HS-27A (cell line): ENCODE measurements at regions not wholly inside any gene's neighbourhood (a gene's known extent, or its start where the extent isn't known, plus 50 kb on each side); places are given as distances from the start of the nearest gene placed in this dataset.

Experiments used
- DNase-seq: peaks from one replicate; pipeline ENCODE4 v3.0.0-alpha.2; 2012; ENCODE audit warnings: low read depth, missing footprints

GRCh38 chr14:80378084-80378690, 166.9 kb upstream of the DIO2 start:
- no peak for DNase-seq

DNA sequence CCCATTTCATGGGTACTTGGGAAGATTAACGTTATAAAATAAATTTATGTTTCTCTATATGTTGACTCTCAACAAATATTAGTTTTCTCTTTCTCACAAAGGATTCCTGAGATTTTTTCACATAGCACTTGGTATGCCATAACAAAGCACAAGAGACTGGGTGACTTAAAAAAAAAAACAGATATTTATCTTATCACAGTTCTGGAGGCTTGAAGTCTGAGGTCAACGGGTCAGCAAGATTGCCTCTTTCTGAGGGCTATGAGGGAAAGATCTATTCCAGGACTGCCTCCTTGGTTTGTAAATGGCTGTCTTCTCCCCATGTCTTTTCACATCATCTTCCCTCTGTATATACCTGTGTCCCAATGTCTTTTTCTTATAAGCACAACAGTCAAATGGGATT, 153.5 kb upstream of the DIO2 start:
- DNase-seq, result no peak

- no peak for DNase-seq
Observed at GRCh38 chr14:80364274-80364673, 153.0 kb upstream of the DIO2 start.

GRCh38 chr14:80358112-80358511, 146.8 kb upstream of the DIO2 start:
- DNase-seq, result no peak

DNA sequence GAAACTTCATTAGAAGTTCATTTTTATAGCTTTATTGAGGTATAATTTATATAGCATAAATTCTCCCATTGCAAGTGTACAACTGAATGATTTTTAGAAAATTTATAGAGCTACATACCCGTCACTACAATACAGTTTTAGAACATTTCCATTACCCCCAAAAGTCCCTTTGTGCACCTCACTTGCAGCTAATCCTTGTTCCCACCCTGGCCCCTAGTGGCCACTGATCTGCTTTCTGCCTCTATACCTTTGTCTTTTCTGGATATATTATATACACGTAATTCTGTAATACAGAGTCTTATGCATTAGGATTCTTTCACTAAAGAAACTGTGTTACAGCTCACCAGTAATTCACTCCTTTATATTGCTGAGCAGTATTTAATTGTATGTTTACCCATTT, 145.1 kb upstream of the DIO2 start:
- DNase-seq, result no peak

DNA sequence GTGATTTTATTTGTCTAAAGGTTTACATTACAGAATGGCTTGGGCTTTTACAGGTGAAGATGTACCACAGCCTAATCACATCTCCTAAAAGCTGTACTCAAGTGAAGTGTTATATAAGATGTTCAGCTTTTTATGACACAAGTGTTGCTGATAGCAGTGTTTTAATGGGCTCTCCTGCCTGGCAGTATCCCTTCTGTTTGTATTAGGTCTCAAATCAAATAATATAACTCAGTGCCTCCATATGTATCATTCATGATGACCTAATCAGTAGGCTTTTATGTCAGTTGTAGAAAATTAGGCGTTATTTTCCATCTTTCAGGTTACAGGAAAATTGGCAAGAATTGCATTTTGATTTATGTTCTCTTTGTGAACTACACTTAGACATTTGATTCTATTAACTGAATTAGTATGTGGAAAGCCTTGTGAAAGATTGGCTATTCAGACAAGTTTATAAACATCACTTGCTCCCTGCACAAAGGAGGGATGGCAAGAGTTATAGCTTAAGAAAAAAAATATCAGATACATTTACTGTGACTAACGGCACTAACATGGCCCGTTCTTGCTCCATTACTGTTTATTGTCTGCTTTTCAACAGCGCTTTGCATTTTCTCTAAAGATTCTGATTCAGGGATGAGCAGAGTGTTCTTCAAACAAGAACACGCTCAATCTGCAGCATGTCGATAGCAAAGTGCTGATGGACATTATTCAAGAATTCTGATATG, 143.7 kb upstream of the DIO2 start:
- no peak for DNase-seq

DNA sequence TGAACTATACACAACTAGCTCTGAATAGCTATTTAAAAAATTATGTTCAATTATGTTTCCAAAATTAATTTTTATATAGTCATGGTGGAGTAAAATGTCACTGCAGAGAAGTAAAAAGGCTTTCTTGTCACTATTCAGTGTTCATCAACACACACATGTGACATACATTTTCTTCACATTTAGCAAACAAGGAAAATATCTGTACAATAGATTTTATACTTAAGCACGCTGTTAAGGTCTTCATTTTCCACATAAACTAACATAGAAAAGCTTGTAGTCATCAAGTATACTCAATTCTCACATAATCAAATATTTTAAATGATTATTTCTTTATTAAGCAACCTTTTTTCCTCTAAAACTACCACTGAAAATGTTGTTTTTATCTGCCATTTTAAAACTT, 141.2 kb upstream of the DIO2 start:
- no peak for DNase-seq

DNA sequence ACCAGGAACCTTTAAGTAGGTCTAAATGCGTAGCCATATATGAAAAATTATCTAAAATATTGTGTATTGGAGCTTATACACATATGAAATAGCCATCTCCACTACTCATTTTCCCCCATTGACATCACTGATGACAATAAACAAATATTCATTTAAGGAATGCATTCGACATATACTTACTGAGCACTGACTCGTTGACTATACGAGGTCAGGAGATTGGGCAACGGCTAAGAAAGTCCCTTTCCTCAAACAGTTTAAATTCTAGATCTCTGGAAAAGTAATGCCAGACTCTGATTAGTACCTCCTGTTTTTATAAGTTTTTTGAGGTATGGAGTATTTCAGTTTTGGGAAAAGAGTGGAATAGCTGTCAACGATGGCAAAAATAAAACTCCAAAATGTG, 139.4 kb upstream of the DIO2 start:
- no peak for DNase-seq

DNA sequence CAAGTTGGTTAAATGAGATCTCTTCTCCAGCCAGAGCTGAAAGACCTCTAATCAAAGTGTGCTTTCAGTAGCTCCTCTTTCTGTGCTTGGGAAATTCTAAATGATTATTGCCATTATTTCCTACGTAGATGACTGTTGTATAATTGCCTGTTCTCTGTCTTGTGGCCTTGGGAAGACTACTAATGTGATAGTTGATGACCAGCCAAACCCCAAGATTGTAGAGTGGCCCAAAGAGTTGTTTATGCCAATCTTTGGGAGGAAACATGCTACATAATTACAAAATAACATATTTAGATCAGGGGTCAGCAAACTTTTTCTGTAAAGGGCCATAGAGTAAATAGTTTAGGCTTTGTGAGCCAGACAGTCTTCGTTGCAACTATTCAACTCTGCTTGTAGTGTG, 135.1 kb upstream of the DIO2 start:
- DNase-seq, result no peak

DNA sequence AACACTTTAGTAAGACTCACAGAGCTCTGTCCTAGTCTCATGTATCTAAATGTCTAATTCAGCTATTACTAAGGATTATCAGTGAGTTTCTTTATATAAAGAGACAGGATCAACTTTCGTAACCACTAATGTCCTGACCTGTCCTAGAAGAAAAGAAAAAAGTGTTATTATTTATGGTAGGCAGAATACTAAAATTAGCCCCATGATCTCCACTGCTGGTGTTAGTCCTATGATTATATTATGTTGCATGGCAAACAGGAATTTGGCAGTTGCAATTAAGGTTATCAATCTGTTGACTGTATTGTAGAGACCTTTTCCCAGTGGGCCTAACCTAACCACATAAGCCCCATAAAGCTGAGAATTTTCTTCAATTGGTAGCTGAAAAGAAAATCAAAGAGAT, 132.9 kb upstream of the DIO2 start:
- no peak for DNase-seq

- DNase-seq, result no peak
Observed at GRCh38 chr14:80336608-80337106, 125.4 kb upstream of the DIO2 start.

DNA sequence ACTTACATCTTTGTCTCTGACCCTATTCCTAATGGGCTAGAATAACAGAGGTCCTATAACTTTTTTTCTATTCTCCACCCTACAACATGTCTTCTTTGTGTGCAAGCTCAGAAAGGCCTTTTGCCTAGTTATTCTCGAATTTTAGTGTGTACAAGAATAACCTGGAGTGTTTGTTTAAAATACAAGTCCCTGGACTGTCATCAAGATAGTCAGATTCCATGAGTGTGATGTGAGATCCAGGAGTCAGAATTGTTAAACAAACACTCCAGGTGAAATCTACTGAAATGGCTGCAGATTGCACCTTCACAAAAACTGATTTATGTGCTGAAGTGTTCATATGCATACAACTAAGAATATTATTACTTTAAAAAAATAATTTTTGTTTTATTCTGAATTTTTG, 114.4 kb upstream of the DIO2 start:
- DNase-seq, result no peak

- DNase-seq, result no peak
Observed at GRCh38 chr14:80325112-80325511, 113.8 kb upstream of the DIO2 start.

GRCh38 chr14:80324649-80325048, 113.3 kb upstream of the DIO2 start:
- DNase-seq, result no peak

GRCh38 chr14:80323038-80323665, 111.8 kb upstream of the DIO2 start:
- DNase-seq, result no peak

- DNase-seq, result no peak
Observed at GRCh38 chr14:80316441-80316840, 105.1 kb upstream of the DIO2 start.

- no peak for DNase-seq
Observed at GRCh38 chr14:80315681-80316080, 104.4 kb upstream of the DIO2 start.

DNA sequence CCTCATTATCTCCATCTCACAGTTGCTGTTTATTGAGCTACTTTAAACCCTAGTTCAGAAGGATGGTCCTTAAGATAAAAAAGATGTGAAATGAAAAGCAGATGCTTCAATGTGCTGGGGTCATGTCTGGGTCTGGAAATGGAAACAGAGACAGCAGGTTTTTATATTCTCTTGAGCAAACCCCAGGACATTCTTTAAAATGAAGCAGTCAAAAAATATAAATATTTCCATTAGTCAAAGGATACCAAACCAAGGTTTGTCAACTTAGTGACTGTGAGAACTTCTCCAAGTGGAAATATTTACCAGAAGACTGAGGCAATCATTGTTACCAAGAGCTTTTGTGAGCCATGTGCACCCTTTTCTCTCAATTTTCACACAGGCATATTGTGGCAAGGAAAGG, 102.5 kb upstream of the DIO2 start:
- no peak for DNase-seq

DNA sequence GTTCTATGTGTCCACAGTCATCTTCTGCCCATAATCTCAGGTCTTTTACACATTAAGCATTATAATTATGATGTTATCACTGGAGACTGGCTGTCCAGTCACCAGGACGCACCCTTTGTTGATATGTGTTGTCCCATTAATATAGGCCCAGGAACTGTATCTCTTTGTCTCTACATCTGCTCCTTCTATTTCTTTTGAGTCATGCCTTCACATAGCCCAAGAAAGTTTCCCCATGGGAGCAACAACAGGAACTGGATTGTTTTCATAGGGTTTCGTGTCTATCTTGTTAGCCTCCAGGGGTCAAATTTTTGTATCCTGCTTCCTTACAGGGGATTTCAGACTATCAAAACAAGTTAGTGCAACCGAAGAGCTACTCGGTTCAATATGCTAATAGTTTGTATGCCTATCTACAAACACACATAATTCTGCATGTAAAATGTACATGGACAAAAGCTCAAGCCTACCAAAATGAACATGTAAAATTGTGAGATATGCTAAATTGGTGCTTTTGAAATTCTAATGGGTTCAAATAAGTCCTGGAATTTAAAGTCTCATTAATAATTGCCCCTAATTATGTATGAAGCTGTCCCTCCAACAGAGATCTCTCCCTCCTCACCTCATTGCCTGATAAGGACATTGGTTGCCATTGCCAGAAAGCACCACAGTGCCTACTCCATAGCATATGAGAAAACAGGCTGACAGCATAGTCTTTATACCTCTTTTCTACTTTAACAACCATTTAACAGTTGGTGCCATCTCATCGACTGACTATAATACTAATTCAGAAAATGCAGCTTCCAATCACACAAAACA, 99.8 kb upstream of the DIO2 start:
- no peak for DNase-seq

DNA sequence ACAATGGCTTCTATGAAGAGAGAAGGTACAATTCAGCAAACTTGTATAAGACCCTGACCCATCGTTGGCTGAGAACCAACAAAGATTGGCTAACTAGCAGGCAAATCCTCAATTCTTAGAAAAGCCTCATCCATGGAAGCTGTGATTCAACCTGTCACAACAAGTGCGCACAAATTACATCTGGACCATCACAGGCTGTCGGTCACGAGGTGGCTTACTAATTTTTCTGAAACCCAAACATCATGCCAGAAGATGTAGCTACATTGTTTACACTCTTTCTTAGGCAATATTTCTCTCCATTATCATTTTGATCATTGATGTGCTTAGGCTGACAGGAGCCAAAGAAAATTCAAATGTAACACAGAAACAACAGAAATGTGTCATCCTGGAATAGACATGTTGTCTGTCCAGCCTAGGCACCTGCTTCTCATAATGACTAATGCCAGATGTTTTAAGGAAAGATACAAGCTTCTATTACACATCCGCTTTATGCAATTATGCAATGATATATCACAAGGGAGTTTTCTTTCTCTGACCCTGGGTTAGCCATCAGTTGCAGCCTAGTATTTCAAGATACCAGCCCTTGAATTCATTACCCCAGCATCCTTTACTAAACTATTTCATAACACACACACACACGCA, 92.9 kb upstream of the DIO2 start:
- no peak for DNase-seq

- DNase-seq, result no peak
Observed at GRCh38 chr14:80300351-80300750, 89.0 kb upstream of the DIO2 start.

DNA sequence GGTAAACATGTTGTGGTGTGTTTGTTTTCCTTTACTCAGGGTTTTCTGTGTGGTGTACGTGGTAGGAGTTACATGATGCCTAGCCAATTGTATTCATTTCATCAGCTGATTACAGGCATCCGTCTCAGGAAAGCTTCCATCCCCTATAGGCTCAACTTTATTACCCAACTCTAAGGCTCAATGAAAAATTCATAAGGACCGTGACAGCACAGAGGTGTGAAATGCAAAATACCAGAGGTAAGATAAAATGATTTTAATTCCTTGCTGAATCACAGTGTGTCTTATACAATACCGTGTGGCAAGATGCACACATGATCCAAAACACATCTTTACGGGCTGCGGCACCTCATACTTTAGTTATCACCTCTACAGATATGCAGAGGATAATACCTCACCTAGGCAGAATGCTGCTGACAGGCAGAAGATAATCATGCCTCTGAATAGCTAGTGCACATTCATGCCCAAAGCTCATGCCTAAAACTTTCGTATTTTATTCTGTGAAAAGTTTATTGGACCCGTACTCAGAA, 87.2 kb upstream of the DIO2 start:
- DNase-seq, result no peak
